ENCODE measurements at regions not wholly inside any gene's neighbourhood (a gene's known extent, or its start where the extent isn't known, plus 50 kb on each side); places are given as distances from the start of the nearest gene placed in this dataset.

GRCh38 chr1:219746141-219746540 lies 133.2 kb upstream of the ZC3H11B start:
- TF ChIP-seq CTCF (IDR thresholded peaks at IDR 0.05; ENCODE audit: low read depth, low read length, missing input control) (no peak), RAD21 (IDR thresholded peaks at IDR 0.05) (no peak), JUND (IDR thresholded peaks at IDR 0.05) (no peak), SP1 (IDR thresholded peaks at IDR 0.05) (no peak), GABPA (IDR thresholded peaks at IDR 0.05 in 1 of 2, conservative IDR thresholded peaks at IDR 0.05 in 1 of 2) (no peak)
- TF ChIP-seq, protein P1, sequence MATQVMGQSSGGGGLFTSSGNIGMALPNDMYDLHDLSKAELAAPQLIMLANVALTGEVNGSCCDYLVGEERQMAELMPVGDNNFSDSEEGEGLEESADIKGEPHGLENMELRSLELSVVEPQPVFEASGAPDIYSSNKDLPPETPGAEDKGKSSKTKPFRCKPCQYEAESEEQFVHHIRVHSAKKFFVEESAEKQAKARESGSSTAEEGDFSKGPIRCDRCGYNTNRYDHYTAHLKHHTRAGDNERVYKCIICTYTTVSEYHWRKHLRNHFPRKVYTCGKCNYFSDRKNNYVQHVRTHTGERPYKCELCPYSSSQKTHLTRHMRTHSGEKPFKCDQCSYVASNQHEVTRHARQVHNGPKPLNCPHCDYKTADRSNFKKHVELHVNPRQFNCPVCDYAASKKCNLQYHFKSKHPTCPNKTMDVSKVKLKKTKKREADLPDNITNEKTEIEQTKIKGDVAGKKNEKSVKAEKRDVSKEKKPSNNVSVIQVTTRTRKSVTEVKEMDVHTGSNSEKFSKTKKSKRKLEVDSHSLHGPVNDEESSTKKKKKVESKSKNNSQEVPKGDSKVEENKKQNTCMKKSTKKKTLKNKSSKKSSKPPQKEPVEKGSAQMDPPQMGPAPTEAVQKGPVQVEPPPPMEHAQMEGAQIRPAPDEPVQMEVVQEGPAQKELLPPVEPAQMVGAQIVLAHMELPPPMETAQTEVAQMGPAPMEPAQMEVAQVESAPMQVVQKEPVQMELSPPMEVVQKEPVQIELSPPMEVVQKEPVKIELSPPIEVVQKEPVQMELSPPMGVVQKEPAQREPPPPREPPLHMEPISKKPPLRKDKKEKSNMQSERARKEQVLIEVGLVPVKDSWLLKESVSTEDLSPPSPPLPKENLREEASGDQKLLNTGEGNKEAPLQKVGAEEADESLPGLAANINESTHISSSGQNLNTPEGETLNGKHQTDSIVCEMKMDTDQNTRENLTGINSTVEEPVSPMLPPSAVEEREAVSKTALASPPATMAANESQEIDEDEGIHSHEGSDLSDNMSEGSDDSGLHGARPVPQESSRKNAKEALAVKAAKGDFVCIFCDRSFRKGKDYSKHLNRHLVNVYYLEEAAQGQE (IDR thresholded peaks at IDR 0.05) = no peak
